ENCODE measurements at regions not wholly inside any gene's neighbourhood (a gene's known extent, or its start where the extent isn't known, plus 50 kb on each side); places are given as distances from the start of the nearest gene placed in this dataset.
"Not testable (repeated sequence)": the region's sequence is repeated elsewhere in the genome, so short reads cannot be mapped to it uniquely, and the experiment has no call there.

DNA sequence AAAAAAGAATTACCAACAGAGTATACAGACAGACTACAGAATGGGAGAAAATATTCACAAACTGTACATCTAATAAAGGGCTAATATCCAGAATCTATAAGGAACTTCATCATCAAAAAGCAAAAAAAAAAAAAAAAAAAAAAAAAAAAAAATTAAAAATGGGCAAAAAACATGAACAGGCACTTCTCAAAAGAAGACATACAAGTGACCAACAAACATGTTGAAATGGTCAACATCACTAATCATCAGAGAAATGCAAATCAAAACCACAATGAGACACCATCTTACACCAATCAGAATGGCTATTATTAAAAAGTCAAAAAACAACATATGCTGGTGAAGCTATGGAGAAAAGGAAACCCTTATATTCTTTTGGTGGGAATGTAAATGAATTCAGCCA is 952.8 kb downstream of the LRRIQ3 start:
- not testable (repeated sequence) for DNase-seq (ENCODE audit: low read depth)

DNA sequence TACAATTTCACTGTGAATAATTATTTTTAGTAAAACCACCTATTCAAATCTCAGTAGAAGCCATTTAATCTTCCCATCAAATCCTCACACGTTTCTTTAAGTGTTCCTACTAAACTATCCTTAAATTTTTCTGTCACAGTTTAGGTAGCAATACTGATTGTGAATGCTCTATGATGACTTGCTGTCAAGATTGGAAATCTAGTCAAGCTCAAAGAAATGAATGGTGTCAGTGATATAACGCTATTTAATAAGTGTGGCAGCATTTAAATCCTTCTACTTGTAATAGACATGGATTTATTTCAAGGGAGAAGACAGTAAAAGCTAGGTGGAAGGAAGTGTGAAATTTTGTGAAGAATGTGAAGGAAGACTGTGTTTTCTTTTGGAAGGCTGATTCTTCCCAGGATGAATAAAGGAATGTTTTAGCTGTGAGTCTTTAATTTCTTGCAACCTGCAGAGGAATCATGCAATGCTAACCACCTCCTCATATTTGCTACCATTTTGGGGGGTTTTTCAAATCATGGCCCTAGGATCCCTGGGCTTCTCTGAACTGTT is 936.7 kb upstream of the NEGR1 start:
- DNase-seq (ENCODE audit: low read depth), result no peak

DNA sequence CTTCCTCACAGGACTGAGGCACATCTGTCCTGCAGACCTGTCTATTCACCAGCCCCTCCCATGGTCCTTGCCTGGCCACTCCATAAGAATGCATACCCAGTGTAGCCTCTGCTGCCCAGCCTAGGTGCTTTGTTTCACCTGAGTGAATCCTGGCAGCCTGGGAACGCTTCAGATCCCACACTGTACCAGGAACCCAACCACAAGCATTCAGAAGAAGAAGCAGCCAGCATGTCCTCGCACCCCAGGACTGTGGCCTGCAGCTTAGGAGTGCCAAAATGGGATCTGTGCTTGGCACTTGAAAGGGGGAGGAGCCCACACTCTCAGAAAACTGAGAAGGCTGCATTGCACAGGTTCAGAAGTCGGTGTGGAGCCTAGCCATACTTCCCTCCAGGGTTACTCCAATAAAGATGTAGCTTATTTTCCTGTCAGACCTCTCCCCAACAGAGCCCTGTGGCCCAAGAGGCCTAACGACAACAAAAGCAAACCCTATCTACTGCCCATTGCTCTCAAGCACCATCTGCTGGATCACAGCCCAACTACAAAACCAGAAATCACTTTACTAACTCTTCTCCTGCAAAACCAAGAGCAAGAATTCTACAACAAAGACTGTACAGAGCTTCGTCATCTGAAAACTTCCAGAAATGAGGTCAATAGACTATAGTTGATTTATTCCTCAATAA is 923.1 kb upstream of the NEGR1 start:
- no peak for DNase-seq (ENCODE audit: low read depth)

DNA sequence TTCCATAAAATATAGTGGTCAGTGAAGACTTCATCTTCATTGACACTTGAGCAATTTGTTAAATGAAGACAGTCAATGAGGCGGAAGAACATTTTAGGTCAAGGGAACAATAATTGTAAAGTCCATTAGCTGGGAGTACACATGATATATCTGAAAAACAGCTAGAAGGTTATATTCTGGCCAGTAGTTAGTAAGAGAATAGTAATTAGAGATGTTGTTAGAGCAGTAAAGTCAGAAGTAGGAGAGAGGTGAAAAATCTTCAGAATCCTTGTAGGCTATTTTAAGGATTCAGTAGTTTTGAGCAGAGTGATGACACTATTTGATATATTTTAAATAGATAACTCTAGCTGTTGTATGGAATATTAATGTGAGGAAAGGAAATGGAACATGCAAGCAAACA is 915.6 kb upstream of the NEGR1 start:
- no peak for DNase-seq (ENCODE audit: low read depth)

DNA sequence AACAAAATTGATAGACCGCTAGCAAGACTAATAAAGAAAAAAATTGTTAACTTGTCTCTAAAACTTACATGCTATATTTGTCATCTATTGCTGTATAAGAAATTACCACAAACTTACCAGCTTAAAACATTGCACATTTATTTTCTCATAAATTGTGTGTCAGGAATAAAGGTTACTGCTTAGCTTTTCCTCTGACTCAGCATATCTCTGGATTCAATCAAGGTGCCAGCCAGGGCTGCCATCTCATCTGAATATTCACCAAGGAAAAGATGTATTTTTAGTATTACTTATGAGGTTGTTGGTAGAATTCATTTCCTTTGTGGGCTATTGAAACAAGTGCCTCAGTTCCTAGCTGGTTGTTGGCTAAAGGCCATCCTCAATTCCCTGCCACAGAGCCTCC is 912.6 kb upstream of the NEGR1 start:
- DNase-seq (ENCODE audit: low read depth), result no peak

DNA sequence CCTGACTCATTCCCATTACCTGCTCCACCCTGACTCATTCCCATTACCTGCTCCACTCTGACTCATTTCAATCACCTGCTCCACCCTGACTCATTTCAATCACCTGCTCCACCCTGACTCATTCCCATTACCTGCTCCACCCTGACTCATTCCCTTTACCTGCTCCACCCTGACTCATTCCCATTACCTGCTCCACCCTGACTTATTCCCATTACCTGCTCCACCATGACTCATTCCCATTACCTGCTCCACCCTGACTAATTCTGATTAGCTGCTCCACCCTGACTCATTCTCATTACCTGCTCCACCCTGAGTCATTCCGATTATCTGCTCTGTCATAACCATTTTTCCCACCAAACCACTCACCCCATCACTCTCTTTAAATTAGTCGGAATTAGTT is 901.2 kb upstream of the NEGR1 start:
- DNase-seq (ENCODE audit: low read depth), result peak; percentile 8

DNA sequence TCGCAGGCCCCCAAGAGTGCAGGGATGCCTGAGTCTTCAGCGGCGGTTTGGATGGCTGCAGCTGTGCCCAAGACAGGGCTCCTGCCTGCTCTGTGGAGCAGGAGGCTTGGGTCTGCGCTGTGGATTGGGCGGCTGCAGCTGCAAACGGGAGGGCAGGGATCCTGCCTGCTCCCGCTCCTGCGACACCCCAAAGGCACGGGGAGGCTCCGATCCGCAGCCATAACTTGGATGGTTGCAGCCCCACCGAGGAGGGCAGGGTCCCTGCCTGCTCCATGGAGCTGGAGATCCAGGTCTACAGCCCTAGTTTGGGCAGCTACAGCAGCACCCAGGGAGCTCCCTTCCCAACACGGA is 898.8 kb upstream of the NEGR1 start:
- DNase-seq (ENCODE audit: low read depth), result no peak

DNA sequence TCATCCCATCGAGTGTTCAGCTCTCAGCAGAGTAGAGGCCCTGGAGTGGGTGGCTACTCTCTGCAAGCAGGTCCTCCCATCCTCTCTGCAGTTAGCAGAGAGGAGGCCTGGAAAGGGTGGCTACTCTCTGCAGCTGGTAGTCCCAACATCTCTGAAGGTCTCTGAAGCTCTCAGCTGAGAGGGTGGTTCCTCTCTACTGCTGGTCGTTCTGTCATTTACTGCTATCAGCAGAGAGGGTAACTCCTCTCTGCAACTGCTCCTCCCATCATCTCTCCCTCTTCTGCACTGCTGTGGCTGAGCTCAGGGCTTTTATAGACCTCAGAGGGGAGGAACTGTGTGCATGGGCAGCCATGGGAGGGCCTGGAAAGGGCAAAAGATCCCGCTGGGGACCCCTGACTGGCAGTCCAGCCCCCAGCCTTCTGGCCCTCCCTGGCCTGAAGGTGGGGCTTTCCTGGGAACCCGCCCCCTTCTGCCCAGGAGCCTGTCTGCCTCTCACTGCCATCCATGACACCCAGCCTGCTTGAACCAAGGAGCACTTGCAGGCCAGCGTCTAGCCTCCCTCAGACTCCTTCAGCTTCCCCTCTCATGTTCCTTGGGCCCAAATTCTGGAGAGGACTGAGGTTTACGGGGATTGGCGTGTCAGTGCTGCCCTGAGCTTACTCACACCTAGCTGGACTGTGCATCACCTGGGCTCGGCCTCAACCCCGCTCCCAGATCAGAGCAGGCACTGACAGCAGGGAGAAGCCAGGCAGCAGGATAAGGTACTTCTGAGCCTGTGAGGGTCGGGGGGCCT is 898.3 kb upstream of the NEGR1 start:
- no peak for DNase-seq (ENCODE audit: low read depth)

DNA sequence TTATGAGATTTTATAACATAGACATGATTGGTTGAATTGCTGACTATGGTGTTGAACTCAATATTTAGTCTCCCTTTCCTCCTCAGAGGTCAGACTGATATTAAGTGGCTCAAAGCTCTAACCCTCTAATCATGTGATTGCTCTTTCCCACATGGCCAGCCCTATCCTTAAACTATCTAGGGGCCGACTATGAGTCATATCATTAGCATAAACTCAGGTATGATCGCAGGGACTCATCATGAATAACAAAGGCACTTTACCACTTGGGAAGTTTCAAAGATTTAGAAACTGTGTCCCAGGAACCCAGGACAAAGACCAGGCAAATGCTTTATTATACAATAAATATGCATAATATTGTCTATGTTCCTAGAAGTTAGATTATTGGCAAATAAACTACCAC is 894.6 kb upstream of the NEGR1 start:
- peak; percentile 18 for DNase-seq (ENCODE audit: low read depth)

DNA sequence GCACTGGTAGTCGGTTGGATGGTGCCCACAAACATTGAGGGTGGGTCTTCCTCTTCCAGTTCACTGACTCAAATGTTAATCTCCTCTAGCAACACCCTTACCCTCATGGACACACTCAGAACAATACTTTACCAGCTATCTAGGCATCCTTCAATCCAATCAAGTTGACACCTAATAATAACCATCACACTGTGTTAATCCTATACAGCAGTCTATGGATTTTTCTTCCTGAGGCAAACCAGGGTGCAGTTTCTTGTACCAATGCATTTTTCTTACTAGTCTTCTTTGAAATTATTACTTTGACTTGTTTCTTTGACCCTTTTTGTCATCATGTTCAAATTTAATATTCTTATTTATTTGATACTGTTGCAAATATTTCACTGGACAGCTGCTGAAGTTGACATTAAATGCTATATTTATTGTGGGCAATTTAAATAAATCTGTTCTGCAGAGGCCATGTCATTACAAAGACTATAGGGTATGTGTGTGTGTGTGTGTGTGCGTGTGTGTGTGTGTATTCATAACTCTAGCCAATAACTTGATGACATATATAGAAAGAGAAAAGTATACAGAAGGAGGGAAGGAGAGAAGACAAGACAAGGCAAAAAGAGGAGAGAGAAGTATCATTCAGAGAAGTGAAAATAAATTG is 884.8 kb upstream of the NEGR1 start:
- no peak for DNase-seq (ENCODE audit: low read depth)

DNA sequence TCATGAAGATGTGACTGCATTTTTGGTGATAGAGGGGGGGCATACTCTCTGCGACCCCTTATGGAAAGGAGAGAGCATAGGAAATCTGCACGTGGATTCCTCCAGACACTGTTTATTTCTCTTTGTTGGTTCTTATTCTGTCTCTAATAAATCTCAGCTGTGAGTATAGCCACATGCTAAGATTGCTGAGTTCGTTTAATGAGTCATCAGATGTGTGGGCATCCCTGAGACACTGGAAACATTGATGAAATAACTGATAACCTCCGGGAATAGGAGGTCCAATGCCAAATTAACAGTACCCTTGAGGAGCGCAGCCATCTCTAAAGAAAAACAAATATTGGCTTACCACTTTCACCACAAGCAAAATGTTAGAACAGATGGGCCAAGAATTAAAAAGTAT is 880.2 kb upstream of the NEGR1 start:
- no peak for DNase-seq (ENCODE audit: low read depth)

DNA sequence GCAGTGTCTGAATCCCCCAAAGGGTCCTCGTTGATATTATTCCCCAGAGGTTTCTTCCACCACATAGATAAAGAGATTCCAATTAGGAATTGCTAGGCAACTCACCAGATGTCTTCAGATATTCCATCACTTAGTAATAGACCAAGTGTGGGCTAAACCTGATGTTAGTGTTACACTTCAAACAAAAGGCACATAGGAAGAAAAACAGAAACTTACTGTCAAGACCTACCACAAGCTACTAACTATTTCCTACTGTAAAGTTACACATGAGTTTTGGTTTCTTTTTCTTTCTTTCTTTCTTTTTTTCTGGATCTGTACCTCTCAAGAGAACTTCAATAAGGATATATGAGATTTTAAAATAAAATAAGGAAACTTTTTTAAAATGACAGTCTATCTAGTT is 879.1 kb upstream of the NEGR1 start:
- no peak for DNase-seq (ENCODE audit: low read depth)

DNA sequence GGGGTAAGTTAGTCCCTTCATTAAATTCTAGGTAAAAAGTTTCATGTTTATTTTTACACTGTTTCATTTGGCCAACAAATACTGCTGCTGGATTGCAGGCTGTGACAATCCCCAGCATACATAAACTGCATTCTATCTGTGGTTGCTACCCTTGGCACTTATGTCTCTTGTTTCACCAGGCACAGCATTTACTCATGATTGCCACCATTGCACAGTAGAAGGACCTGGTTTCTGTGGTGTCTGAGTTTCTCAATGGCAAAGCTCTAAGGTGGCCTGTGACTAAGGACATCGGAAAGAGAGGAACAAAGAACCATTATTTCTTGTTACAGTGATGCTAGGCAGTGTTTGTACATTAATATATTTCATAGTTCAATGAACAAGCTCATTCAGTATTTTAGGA is 878.4 kb upstream of the NEGR1 start:
- DNase-seq (ENCODE audit: low read depth), result no peak

DNA sequence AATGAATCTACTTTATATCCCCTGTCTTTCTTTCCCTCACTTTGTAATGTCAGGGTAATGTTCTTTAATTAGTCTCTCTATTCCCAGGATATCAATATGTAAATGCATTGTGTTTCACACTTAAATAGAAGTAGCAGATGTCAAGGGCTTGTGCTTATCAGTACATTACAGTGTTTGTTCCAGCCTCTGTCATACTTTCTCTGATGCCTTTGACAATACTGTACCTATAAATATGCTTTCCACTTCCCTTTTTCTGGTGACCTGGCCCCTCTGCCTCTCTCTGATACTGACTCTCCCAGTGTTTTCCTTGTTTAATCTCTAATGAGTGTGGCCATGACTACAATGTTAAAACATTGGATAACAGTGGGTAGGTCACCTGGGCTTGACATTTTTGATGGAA is 862.0 kb upstream of the NEGR1 start:
- no peak for DNase-seq (ENCODE audit: low read depth)

DNA sequence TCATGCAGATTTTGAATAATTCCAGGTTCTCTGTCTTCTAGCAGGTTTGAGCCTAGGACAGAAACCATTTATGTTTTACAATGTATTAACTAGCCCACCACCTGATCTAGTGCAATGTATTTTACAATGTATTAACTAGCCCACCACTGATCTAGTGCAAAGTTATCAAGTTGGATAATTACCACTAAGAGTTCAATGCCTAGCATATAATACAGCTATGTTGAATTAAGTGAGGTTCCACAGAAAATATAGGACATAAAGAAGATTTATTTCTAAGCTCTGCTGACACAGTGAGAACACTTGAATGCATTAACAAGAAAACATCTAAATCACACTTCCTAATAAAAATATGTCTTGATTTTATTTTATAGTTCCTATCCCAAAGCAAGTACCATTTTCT is 854.6 kb upstream of the NEGR1 start:
- DNase-seq (ENCODE audit: low read depth), result no peak

DNA sequence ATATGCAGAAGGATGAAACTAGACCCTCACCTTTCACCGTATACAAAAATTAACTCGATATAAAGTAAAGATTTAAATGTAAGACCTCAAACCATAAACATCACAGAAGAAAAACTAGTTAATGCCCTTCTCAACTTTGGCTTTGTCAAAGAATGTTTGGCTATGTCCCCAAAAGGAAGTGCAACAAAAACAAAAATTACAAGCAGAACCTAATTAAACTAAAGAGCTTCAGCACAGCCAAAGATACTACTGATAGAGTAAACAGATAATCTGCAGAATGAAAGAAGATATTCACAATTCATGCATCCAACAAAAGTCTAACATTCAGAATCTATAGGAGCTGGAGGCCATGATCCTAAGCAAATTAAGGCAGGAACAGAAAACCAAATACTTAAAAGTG is 824.6 kb upstream of the NEGR1 start:
- DNase-seq (ENCODE audit: low read depth), result no peak

DNA sequence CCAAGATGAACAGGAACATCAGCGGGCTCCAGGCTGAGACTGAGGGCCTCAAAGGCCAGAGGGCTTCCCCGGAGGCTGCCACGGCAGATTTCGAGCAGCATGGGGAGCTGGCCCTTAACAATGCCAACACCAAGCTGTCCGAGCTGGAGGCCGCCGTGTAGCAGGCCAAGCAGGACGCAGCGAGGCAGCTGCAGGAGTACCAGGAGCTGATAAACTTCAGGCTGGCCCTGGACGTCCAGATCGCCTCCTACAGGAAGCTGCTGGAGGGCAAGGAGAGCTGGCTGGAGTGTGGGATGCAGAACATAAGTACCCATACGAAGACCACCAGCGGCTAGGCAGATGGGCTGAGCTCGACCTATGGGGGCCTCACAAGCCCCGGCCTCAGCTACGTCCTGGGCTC is 823.4 kb upstream of the NEGR1 start:
- DNase-seq (ENCODE audit: low read depth), result no peak

DNA sequence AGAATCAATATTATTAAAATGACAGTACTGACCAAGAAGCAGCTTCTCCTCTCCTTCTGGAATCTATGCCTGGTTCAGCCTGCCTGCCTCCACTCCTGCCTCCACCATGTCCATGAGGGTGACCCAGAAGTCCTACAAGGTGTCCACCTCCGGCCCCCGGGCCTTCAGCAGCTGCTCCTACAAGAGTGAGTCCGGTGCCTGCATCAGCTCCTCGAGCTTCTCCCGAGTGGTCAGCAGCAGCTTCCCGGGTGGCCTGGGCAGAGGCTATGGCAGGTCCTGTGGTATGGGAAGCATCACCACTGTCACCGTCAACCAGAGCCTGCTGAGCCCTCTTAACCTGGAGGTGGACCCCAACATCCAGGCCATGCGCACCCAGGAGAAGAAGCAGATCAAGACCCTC is 822.4 kb upstream of the NEGR1 start:
- DNase-seq (ENCODE audit: low read depth), result no peak

DNA sequence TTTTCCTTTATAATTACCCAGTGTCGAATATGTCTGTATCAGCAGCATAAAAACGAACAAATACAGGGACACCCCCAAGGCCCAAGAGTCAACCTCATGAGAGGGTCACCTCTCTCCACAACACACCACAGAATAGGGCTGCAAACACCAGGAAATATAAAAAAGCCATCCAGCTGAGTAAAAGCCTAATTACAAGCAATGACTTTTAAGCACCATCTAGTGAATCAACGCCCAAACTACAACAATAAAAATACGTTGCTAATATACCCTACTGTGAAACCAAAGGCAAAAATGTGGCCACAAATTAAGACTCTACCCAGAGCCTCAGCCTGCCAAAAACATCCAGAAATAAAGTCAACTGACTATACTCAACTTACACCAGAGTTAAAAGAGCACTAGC is 817.9 kb upstream of the NEGR1 start:
- DNase-seq (ENCODE audit: low read depth), result peak; percentile 1

DNA sequence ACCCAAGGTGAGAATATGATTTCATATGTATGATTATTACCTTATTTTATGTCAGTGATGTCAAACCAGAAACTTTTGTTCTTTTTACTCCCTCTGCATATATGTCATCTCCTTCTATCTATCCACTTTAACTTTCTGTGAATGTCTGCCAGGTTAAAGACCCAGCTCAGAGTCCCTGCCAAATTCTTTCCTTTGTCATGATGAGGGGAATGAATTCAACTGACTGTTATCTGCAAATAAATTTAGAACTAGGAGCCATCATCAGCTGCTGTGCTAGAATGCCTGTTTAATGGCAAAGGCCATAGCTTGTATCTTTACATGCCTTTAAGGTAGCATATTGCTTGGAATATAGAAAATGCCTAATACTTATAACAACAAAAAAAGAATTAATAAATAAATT is 815.6 kb upstream of the NEGR1 start:
- no peak for DNase-seq (ENCODE audit: low read depth)

DNA sequence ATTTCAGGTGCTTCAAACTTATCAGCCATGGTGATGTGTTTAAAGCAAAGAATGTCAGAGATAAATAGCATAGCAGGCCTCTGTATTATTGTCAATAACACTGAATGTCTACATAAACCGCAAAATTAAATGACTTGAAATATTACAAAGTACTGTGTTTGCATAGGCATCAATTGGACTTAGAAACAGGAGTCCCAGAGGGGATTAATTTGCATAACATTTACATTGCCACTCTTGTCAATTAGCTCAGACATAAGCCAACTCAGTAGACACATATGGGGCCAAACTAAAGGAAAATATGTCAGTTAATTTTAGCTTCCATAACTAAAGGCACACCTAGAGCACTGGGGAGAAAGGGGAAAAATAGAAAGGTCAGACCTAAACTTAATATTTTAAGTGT is 814.5 kb upstream of the NEGR1 start:
- no peak for DNase-seq (ENCODE audit: low read depth)

DNA sequence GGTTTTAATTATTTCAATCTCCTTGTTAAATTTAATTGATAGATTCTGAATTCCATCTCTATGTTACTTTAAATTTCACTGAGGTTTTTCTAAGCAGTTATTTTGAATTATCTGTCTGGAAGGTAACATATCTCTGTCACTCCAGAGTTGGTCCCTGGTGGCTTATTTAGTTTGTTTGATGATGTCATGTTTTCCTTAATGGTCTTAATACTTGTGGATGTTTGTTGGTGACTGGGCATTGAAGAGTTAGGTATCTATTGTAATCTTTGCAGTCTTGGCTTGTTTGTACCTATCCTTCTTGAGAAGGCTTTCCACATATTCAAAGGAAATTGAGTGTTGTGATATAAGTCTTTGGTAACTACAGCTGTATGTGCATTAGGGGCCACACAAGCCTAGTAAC is 810.0 kb upstream of the NEGR1 start:
- DNase-seq (ENCODE audit: low read depth), result no peak

DNA sequence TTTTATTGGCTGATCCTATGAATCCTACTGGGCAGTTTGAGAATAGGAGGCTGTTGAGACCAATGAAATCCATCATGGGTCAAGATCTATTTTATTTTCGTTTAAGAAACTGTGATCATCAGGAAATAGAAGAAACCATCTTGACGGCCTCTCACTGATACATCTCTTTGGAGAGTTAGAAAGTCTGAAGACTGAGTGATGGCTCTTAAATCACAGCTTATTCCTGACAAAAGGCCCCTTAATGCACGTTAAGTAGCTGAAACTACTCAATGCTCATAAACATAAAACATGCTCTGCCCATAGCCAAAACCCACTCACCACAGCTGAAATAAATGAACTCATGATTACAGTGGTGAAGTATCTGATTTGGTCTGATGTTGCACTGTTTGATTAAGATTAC is 784.5 kb upstream of the NEGR1 start:
- DNase-seq (ENCODE audit: low read depth), result no peak

Data from renal cortical epithelial cell (primary cell).